CD4-positive, alpha-beta T cell (primary cell): ENCODE measurements at regions not wholly inside any gene's neighbourhood (a gene's known extent, or its start where the extent isn't known, plus 50 kb on each side); places are given as distances from the start of the nearest gene placed in this dataset.

Experiments
- ATAC-seq: fragments of 200-7000 bp; cut with Tn5 transposase; one replicate; pipeline ENCODE4 v1.10.0; 2022; ENCODE audit warnings: mild to moderate bottlenecking; ENCODE audit not compliant: poor library complexity
- CTCF ChIA-PET: fragments of 350-600 bp; sonication (Branson Sonifier 250); formaldehyde crosslinking; loops from one replicate; lab custom pipeline; 2021; ENCODE audit warnings: antibody characterized with exemption, inconsistent platforms; lab: Charles Lee
- POLR2A ChIA-PET: fragments of 350-600 bp; sonication (Branson Sonifier 250); formaldehyde crosslinking; loops from one replicate; lab custom pipeline; 2021; ENCODE audit warnings: antibody characterized with exemption, inconsistent platforms; lab: Charles Lee
- DNase-seq, 14 experiments: peaks; one replicate each; pipeline ENCODE4 v3.0.0-alpha.2; 2013 to 2020; ENCODE audit warnings: mixed read lengths in 2 of 14
- H3K27ac ChIP-seq, 2 donors: one replicate each; pipeline versions ENCODE4 v1.5.1 to v1.7.0; 2013; ENCODE audit warnings: low read length in 2 of 2, low read depth in 1 of 2, mild to moderate bottlenecking in 1 of 2
- H3K27me3 ChIP-seq, 2 experiments: 1 replicate in 1 of 2; 2 replicates in 1 of 2; pipeline versions ENCODE4 v1.6.1 to v1.7.0; 2013; ENCODE audit warnings: low read length in 2 of 2, control low read depth in 1 of 2, mild to moderate bottlenecking in 1 of 2, moderate library complexity in 1 of 2; ENCODE audit not compliant: insufficient read depth in 2 of 2, control insufficient read depth in 1 of 2
- H3K36me3 ChIP-seq: one replicate; pipeline ENCODE4 v1.6.1; 2013; ENCODE audit warnings: low read length, control low read depth; ENCODE audit not compliant: insufficient read depth
- H3K4me1 ChIP-seq: one replicate; pipeline ENCODE4 v1.6.1; 2013; ENCODE audit warnings: low read length, control low read depth; ENCODE audit not compliant: insufficient read depth
- H3K4me3 ChIP-seq: one replicate; pipeline ENCODE4 v1.5.1; 2013; ENCODE audit warnings: mild to moderate bottlenecking, low read length, moderate library complexity
- H3K9me3 ChIP-seq, 2 experiments: 1 replicate in 1 of 2; 2 replicates in 1 of 2; pipeline versions ENCODE4 v1.6.1 to v1.7.0; 2013; ENCODE audit warnings: low read length in 2 of 2, mild to moderate bottlenecking in 2 of 2, control low read depth in 1 of 2, moderate library complexity in 1 of 2; ENCODE audit not compliant: control insufficient read depth in 1 of 2, insufficient read depth in 1 of 2
- H3K27ac Mint-ChIP-seq: one replicate; pipeline ENCODE4 v1.8.0; 2020; ENCODE audit warnings: mixed read lengths
- H3K27me3 Mint-ChIP-seq: one replicate; pipeline ENCODE4 v1.8.0; 2021; ENCODE audit warnings: mixed read lengths
- H3K36me3 Mint-ChIP-seq: one replicate; pipeline ENCODE4 v1.8.0; 2021; ENCODE audit warnings: low read depth, mixed read lengths
- H3K4me1 Mint-ChIP-seq: one replicate; pipeline ENCODE4 v1.8.0; 2021; ENCODE audit warnings: low read depth, mixed read lengths
- H3K4me3 Mint-ChIP-seq: one replicate; pipeline ENCODE4 v1.8.0; 2020; ENCODE audit warnings: mild to moderate bottlenecking, mixed read lengths
- H3K9me3 Mint-ChIP-seq: one replicate; pipeline ENCODE4 v1.8.0; 2020; ENCODE audit warnings: mixed read lengths
- intact Hi-C, 2 experiments: fragments of 100-400 bp; cut with DNase I in 1 of 2; cut with micrococcal nuclease in 1 of 2; formaldehyde crosslinking; loops; one replicate each; pipeline versions ENCODE4 v1.15.1 to v1.9.0; 2023 to 2025; cut with DNase I, micrococcal nuclease
- TF ChIP-seq, protein P1 (sequence below): fragments of 200-600 bp; IDR thresholded peaks from one replicate; pipeline ENCODE4 v1.8.0; 2022; ENCODE audit warnings: antibody characterized with exemption, mild to moderate bottlenecking

DNA sequence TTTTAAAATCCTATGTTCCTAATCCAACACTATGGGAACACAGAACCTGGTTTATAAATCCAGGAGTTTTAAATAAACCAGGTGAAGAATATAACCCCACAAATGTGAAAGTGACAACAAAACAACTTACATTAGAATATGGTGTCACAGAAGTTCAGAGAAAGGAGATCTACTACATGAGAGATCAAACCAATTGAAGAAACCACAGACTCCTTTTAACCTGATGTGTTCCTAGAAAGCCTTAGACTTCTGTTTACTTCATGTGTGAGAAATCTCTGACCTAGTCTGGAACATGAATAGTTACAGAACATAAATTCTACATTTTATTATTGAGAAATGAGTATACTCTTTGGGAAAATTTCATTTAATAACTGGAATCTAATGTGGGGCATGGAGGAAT, 165.3 kb downstream of the FTCDNL1 start:
- Histone ChIP-seq H3K27ac (no peak overlapping the region), H3K9me3 (no peaks in the 10 kb centered on the region), H3K4me1 (no peaks in the 10 kb centered on the region), H3K36me3 (no peaks in the 10 kb centered on the region), H3K27me3 (no peaks in the 10 kb centered on the region), H3K4me3 (no peak overlapping the region)
- H3K4me1 Mint-ChIP-seq: peaks cover 12% of the 10 kb centered on the region
- H3K4me3 Mint-ChIP-seq: no peak overlapping the region
- CTCF ChIA-PET: no interaction called here
- H3K27ac Mint-ChIP-seq: no peak overlapping the region
- TF ChIP-seq, protein P1, sequence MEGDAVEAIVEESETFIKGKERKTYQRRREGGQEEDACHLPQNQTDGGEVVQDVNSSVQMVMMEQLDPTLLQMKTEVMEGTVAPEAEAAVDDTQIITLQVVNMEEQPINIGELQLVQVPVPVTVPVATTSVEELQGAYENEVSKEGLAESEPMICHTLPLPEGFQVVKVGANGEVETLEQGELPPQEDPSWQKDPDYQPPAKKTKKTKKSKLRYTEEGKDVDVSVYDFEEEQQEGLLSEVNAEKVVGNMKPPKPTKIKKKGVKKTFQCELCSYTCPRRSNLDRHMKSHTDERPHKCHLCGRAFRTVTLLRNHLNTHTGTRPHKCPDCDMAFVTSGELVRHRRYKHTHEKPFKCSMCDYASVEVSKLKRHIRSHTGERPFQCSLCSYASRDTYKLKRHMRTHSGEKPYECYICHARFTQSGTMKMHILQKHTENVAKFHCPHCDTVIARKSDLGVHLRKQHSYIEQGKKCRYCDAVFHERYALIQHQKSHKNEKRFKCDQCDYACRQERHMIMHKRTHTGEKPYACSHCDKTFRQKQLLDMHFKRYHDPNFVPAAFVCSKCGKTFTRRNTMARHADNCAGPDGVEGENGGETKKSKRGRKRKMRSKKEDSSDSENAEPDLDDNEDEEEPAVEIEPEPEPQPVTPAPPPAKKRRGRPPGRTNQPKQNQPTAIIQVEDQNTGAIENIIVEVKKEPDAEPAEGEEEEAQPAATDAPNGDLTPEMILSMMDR: no peak
- peak; percentile 37 for ATAC-seq
- no peaks in the 10 kb centered on the region for H3K9me3 Mint-ChIP-seq
- intact Hi-C loops: no loop called here
- no peaks in the 10 kb centered on the region for H3K36me3 Mint-ChIP-seq
- POLR2A ChIA-PET: no interaction called here
- peaks cover 11% of the 10 kb centered on the region for H3K27me3 Mint-ChIP-seq
- peak in 1 of 14 experiments; percentile 9 for DNase-seq

GRCh38 chr2:199684832-199685231, 166.2 kb downstream of the FTCDNL1 start:
- Mint-ChIP-seq H3K27me3 (peaks cover 11% of the 10 kb centered on the region), H3K27ac (no peak overlapping the region), H3K9me3 (no peaks in the 10 kb centered on the region), H3K4me1 (peaks cover 12% of the 10 kb centered on the region), H3K36me3 (no peaks in the 10 kb centered on the region), H3K4me3 (no peak overlapping the region)
- ATAC-seq (no peak), DNase-seq (no peak)
- Histone ChIP-seq H3K36me3 (no peaks in the 10 kb centered on the region), H3K27me3 (peaks cover 0 to 5% of the 10 kb centered on the region in 2 experiments), H3K4me1 (no peaks in the 10 kb centered on the region), H3K9me3 (no peaks in the 10 kb centered on the region), H3K27ac (no peak overlapping the region), H3K4me3 (no peak overlapping the region)
- ChIA-PET POLR2A (no interaction called here), CTCF (no interaction called here)
- intact Hi-C loops: no loop called here
- TF ChIP-seq, protein P1: no peak

GRCh38 chr2:199684168-199684567, 166.8 kb downstream of the FTCDNL1 start:
- H3K4me1 ChIP-seq: no peaks in the 10 kb centered on the region

More at GRCh38 chr2:199684168-199684567, 166.8 kb downstream of the FTCDNL1 start:
- Mint-ChIP-seq H3K27ac (no peak overlapping the region), H3K36me3 (no peaks in the 10 kb centered on the region), H3K27me3 (peaks cover 11% of the 10 kb centered on the region), H3K4me1 (peaks cover 12% of the 10 kb centered on the region), H3K9me3 (no peaks in the 10 kb centered on the region), H3K4me3 (no peak overlapping the region)
- DNase-seq: no peak
- no peak overlapping the region for H3K27ac ChIP-seq
- H3K9me3 ChIP-seq: no peaks in the 10 kb centered on the region
- ChIA-PET CTCF (no interaction called here), POLR2A (no interaction called here)
- no peak overlapping the region for H3K4me3 ChIP-seq
- intact Hi-C loops: no loop called here
- H3K36me3 ChIP-seq: no peaks in the 10 kb centered on the region
- peaks cover 0 to 5% of the 10 kb centered on the region in 2 experiments for H3K27me3 ChIP-seq
- no peak for ATAC-seq
- TF ChIP-seq, protein P1: no peak
